ENCODE measurements at regions not wholly inside any gene's neighbourhood (a gene's known extent, or its start where the extent isn't known, plus 50 kb on each side); places are given as distances from the start of the nearest gene placed in this dataset.

- DNase-seq: no peak
These were observed 94.0 kb upstream of the DDIT4L start for GRCh38 chr4:100284129-100284880.

GRCh38 chr4:100280807-100281206 lies 90.5 kb upstream of the DDIT4L start:
- no peak for DNase-seq

- no peak for DNase-seq
These were observed 88.3 kb upstream of the DDIT4L start for GRCh38 chr4:100278567-100278966.

GRCh38 chr4:100269446-100269845 lies 79.2 kb upstream of the DDIT4L start:
- DNase-seq: no peak

DNA sequence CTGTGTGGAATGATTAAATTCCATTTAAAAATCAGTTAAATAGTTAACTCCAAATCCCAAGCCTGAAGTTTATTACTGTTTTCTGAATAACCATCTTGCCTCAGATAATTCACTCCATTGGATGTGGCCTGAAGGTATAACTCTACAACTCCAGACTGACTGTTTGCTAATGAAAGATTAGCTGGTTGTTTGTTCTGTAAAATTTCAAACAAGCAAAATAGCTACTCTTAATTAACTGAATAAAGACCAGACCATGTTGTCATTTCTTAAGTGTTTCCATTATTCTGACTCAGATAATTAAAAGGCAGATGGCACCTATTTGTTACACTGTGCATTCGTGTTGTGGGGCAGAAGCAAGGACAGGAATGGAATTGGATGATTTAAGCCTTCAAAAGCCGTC lies 78.5 kb upstream of the DDIT4L start:
- DNase-seq: no peak

DNA sequence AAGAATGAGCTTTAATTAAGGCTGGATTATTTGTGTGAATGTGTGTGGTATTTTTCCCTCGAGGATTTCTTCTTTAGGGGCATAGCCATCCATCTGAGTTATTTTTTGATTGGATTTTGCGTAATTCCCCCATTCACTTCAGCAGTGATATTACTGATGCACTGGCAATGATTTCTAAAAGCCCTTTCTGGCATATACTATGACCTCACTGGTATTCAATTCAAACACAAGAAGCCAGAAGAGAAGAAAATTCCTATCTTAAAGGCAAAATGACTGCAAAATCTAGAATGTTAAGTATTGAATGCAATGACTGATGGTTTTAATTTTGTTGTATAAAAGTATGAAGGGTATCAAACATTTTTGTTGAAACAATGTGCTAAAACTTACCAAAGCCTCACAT lies 71.1 kb upstream of the DDIT4L start:
- no peak for DNase-seq

GRCh38 chr4:100258675-100259074 lies 68.4 kb upstream of the DDIT4L start:
- DNase-seq: no peak

DNA sequence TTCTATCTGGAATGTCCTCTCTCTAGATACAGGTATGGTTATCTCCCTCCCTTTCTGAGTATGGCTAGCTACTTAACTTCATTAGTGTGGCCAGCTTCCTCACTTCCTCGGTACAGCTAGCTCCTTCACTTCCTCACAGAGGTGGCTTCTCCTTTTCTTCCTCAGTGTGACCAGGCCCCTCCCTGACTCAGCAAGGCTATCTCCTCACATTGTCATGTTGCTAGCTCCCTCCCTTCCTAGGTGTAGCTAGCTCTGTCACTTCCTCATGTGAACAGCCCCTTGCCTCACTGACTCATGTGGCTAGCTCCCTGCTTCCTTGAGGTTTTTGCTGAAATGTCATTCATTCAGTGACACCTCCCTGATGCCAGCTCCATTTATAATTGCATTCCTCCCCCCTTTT lies 67.3 kb upstream of the DDIT4L start:
- no peak for DNase-seq

DNA sequence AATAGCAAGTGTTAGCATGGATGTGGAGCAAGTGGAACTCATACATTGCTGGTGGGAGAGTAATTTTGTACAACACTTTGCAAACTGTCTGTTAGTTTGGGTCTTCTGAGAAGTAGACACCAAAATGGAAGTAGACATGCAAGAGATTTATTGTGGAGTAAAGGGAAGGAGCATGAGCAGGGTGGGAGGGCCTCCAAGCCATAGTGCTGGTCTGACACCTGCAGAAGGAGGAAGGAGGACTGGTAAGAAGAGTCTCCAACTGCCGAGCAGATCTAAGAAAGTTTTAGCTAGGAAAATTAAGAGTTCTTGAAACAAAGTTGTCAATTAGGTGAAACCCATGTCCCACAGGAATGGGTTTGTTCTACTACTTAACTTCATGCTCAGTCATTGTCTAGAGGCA lies 64.0 kb upstream of the DDIT4L start:
- no peak for DNase-seq

- no peak for DNase-seq
These were observed 58.2 kb upstream of the DDIT4L start for GRCh38 chr4:100248476-100248875.

- DNase-seq: no peak
These were observed 56.4 kb upstream of the DDIT4L start for GRCh38 chr4:100246697-100247096.

GRCh38 chr4:100244347-100244746 lies 54.1 kb upstream of the DDIT4L start:
- no peak for DNase-seq

Measured in C1 segment of cervical spinal cord (tissue), 14 donors.